ENCODE measurements at regions not wholly inside any gene's neighbourhood (a gene's known extent, or its start where the extent isn't known, plus 50 kb on each side); places are given as distances from the start of the nearest gene placed in this dataset.

GRCh38 chr6:23752414-23752813 is 373.6 kb upstream of the NRSN1 start:
- Histone ChIP-seq H3K36me3 (no peaks in the 10 kb centered on the region), H3K9me3 (peaks cover 0 to 15% (median under 1%) of the 10 kb centered on the region in 12 donors), H3K27ac (no peak overlapping the region), H3K27me3 (no peaks in the 10 kb centered on the region), H3K4me3 (no peak overlapping the region), H3K4me1 (no peaks in the 10 kb centered on the region)
- no peak for DNase-seq
- no peak for TF ChIP-seq CTCF (IDR thresholded peaks at IDR 0.05)
- no peak for TF ChIP-seq POLR2A (IDR thresholded peaks at IDR 0.05)
- WGBS, 4 donors = 80 to 89% (median 85%) methylated on average over 1 of the region's 1 CpG
- no peak for ATAC-seq
- intact Hi-C loops (cut with DNase I) = no loop called here

GRCh38 chr6:23754197-23754596 is 371.8 kb upstream of the NRSN1 start:
- Histone ChIP-seq H3K4me3 (no peak overlapping the region), H3K9me3 (peaks cover 0 to 15% (median 1%) of the 10 kb centered on the region in 12 donors), H3K4me1 (no peaks in the 10 kb centered on the region), H3K36me3 (no peaks in the 10 kb centered on the region), H3K27ac (no peak overlapping the region), H3K27me3 (no peaks in the 10 kb centered on the region)
- intact Hi-C loops (cut with DNase I) = no loop called here
- peak in 5 of 12 donors; percentile 15 to 36 (median 24) for TF ChIP-seq CTCF (IDR thresholded peaks at IDR 0.05)
- no peak for TF ChIP-seq POLR2A (IDR thresholded peaks at IDR 0.05)
- DNase-seq = no peak
- WGBS, 4 donors = 85 to 95% (median 92%) methylated on average over 1 of the region's 1 CpG
- no peak for ATAC-seq

DNA sequence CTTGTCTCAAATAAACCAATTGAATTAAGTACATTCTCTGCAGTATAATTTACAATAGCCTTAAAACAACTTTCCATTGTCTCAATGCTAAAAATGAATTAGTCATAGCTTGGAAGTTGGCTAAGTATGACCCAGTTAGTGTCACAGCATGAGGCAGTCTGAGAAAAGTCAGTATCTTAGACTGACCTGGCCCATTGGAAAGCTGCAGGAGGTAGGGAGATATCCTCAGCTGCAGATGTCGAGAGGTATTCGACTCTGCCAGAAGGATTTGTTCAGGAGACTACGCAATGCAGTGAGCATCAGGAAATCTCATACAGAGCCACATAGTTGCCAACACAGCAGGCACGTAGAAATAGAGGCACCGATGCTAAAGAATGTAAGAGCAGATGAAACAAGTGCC is 350.9 kb upstream of the NRSN1 start:
- Histone ChIP-seq H3K4me3 (no peak overlapping the region), H3K9me3 (no peaks in the 10 kb centered on the region), H3K4me1 (no peaks in the 10 kb centered on the region), H3K36me3 (no peaks in the 10 kb centered on the region), H3K27ac (no peak overlapping the region), H3K27me3 (no peaks in the 10 kb centered on the region)
- no peak for TF ChIP-seq CTCF (IDR thresholded peaks at IDR 0.05)
- TF ChIP-seq POLR2A (IDR thresholded peaks at IDR 0.05) = no peak
- no peak for ATAC-seq
- WGBS, 4 donors = 61 to 76% (median 62%) methylated on average over 5 of the region's 5 CpGs
- intact Hi-C loops (cut with DNase I) = no loop called here
- no peak for DNase-seq

- Histone ChIP-seq H3K27ac (peak overlapping the region in 1 of 12 donors; percentile 44), H3K4me3 (no peak overlapping the region), H3K27me3 (no peaks in the 10 kb centered on the region), H3K36me3 (no peaks in the 10 kb centered on the region), H3K9me3 (no peaks in the 10 kb centered on the region), H3K4me1 (no peaks in the 10 kb centered on the region)
- WGBS, 4 donors = 51 to 73% (median 59%) methylated on average over 2 of the region's 2 CpGs
- intact Hi-C loops (cut with DNase I) = no loop called here
- DNase-seq (no peak), ATAC-seq (peak in 1 of 4 donors; percentile 50)
- no peak for TF ChIP-seq POLR2A (IDR thresholded peaks at IDR 0.05)
- TF ChIP-seq CTCF (IDR thresholded peaks at IDR 0.05) = no peak
Observed at GRCh38 chr6:23783901-23784300, 342.1 kb upstream of the NRSN1 start.
